H1 (cell line): ENCODE measurements at regions not wholly inside any gene's neighbourhood (a gene's known extent, or its start where the extent isn't known, plus 50 kb on each side); places are given as distances from the start of the nearest gene placed in this dataset.

Experiments
- CTCF ChIA-PET: fragments of 300-600 bp; sonication (Branson Sonifier 250); formaldehyde crosslinking; loops from one replicate; lab custom pipeline; 2021; ENCODE audit not compliant: partially characterized antibody; lab: Charles Lee
- POLR2A ChIA-PET: fragments of 300-600 bp; sonication (Branson Sonifier 250); formaldehyde crosslinking; loops from one replicate; lab custom pipeline; 2021; ENCODE audit warnings: inconsistent platforms; ENCODE audit not compliant: partially characterized antibody; lab: Charles Lee
- DNase-seq, 2 experiments: peaks; one replicate each; pipeline versions ENCODE4 v3.0.0 to v3.0.0-alpha.2; 2010 to 2022; ENCODE audit warnings: low spot score in 2 of 2, low read depth in 1 of 2, mixed read lengths in 1 of 2
- FAIRE-seq: peaks from 2 replicates; lab custom pipeline; 2011; peaks lifted over from hg19 to GRCh38; lab: Jason Lieb, UNC
- H2AFZ ChIP-seq: 2 replicates; pipeline ENCODE4 v1.8.1; 2012; ENCODE audit warnings: low read length, inconsistent platforms
- H2AK5ac ChIP-seq: 2 replicates; pipeline ENCODE4 v1.6.1; 2013; ENCODE audit warnings: low read depth, low read length
- H2BK120ac ChIP-seq: replicated peaks from 2 replicates; pipeline ENCODE3; 2013; ENCODE audit warnings: low read depth, low read length, inconsistent platforms
- H2BK12ac ChIP-seq: 2 replicates; pipeline ENCODE4 v1.6.1; 2013; ENCODE audit warnings: low read depth, low read length
- H2BK15ac ChIP-seq: 2 replicates; pipeline ENCODE4 v1.6.1; 2013; ENCODE audit warnings: low read length
- H2BK20ac ChIP-seq: 2 replicates; pipeline ENCODE4 v1.6.1; 2013; ENCODE audit warnings: low read length
- H2BK5ac ChIP-seq: 2 replicates; pipeline ENCODE4 v1.6.1; 2013; ENCODE audit warnings: low read depth, low read length
- H3K14ac ChIP-seq: 2 replicates; pipeline ENCODE4 v1.6.1; 2013; ENCODE audit warnings: inconsistent platforms; ENCODE audit not compliant: insufficient read length
- H3K18ac ChIP-seq: 2 replicates; pipeline ENCODE4 v1.6.1; 2013; ENCODE audit warnings: low read length; ENCODE audit errors: extremely low read depth
- H3K23ac ChIP-seq: 2 replicates; pipeline ENCODE4 v1.6.1; 2013; ENCODE audit warnings: inconsistent platforms; ENCODE audit not compliant: insufficient read length
- H3K23me2 ChIP-seq: 2 replicates; pipeline ENCODE4 v1.6.1; 2013; ENCODE audit warnings: low read depth, low read length
- H3K27ac ChIP-seq: 2 replicates; pipeline ENCODE4 v1.6.1; 2011; ENCODE audit warnings: low read depth, low read length, inconsistent platforms
- H3K27me3 ChIP-seq, 4 experiments: replicated peaks in 1 of 4; 1 replicate in 1 of 4; 2 replicates in 3 of 4; pipeline versions ENCODE4 v1.6.1 to v1.8.1; 2011 to 2013; ENCODE audit warnings: low read length in 3 of 4, mild to moderate bottlenecking in 3 of 4, inconsistent platforms in 2 of 4, mixed read lengths in 2 of 4, moderate library complexity in 1 of 4; ENCODE audit not compliant: control insufficient read depth in 3 of 4, insufficient read depth in 3 of 4; ENCODE audit errors: extremely low read depth in 1 of 4
- H3K36me3 ChIP-seq, 4 experiments: 2 replicates each; pipeline versions ENCODE4 v1.6.1 to v1.8.1; 2011 to 2013; ENCODE audit warnings: mild to moderate bottlenecking in 4 of 4, low read length in 3 of 4, moderate library complexity in 2 of 4, control low read depth in 1 of 4, inconsistent platforms in 1 of 4; ENCODE audit not compliant: insufficient read depth in 4 of 4, control insufficient read depth in 2 of 4
- H3K4ac ChIP-seq: replicated peaks from 2 replicates; pipeline ENCODE3; 2013; ENCODE audit warnings: low read length, low read depth, mixed read lengths, inconsistent platforms; ENCODE audit not compliant: insufficient read length
- H3K4me1 ChIP-seq, 4 experiments: replicated peaks in 1 of 4; 1 replicate in 1 of 4; 2 replicates in 3 of 4; pipeline versions ENCODE4 v1.6.1 to v1.8.1; 2011 to 2013; ENCODE audit warnings: low read length in 3 of 4, inconsistent platforms in 2 of 4, mixed read lengths in 1 of 4; ENCODE audit not compliant: insufficient read depth in 4 of 4, control insufficient read depth in 3 of 4
- H3K4me2 ChIP-seq, 2 experiments: 2 replicates each; pipeline versions ENCODE4 v1.6.1 to v1.8.1; 2011 to 2013; ENCODE audit warnings: low read depth in 2 of 2, low read length in 2 of 2, control low read depth in 1 of 2, inconsistent platforms in 1 of 2, mild to moderate bottlenecking in 1 of 2; ENCODE audit not compliant: insufficient read depth in 1 of 2
- H3K4me3 ChIP-seq, 4 experiments: fragments of 200-600, 300-600 bp in 1 of 4; sonication (generic), shearing (Covaris generic), sonication (Bioruptor Twin) in 1 of 4; 2 replicates each; pipeline versions ENCODE4 v1.5.1 to v1.8.1; 2011 to 2016; ENCODE audit warnings: low read length in 4 of 4, low read depth in 3 of 4, control low read depth in 2 of 4, inconsistent platforms in 2 of 4, mild to moderate bottlenecking in 2 of 4, mixed read lengths in 1 of 4, moderate library complexity in 1 of 4; ENCODE audit not compliant: insufficient read depth in 2 of 4; ENCODE audit errors: extremely low read depth in 1 of 4
- H3K56ac ChIP-seq: replicated peaks from 2 replicates; pipeline ENCODE3; 2013; ENCODE audit warnings: low read depth, mild to moderate bottlenecking, mixed read lengths, low read length, inconsistent platforms; ENCODE audit not compliant: insufficient read length
- H3K79me1 ChIP-seq: 2 replicates; pipeline ENCODE4 v1.6.1; 2013; ENCODE audit warnings: low read depth, low read length, control low read depth
- H3K79me2 ChIP-seq, 2 experiments: 2 replicates each; pipeline versions ENCODE4 v1.6.1 to v1.8.1; 2012 to 2013; ENCODE audit warnings: low read length in 2 of 2, mild to moderate bottlenecking in 2 of 2, inconsistent platforms in 1 of 2; ENCODE audit not compliant: insufficient read depth in 2 of 2, control insufficient read depth in 1 of 2
- H3K9ac ChIP-seq, 4 experiments: replicated peaks in 1 of 4; 1 replicate in 1 of 4; 2 replicates in 3 of 4; pipeline versions ENCODE4 v1.6.1 to v1.8.1; 2011 to 2013; ENCODE audit warnings: low read depth in 3 of 4, low read length in 3 of 4, control low read depth in 2 of 4, mild to moderate bottlenecking in 2 of 4, moderate library complexity in 2 of 4, inconsistent platforms in 1 of 4; ENCODE audit errors: extremely low read depth in 1 of 4
- H3K9me3 ChIP-seq, 2 experiments: 2 replicates each; pipeline versions ENCODE4 v1.6.1 to v1.8.1; 2012 to 2013; ENCODE audit warnings: mild to moderate bottlenecking in 2 of 2, moderate library complexity in 2 of 2, control low read depth in 1 of 2, inconsistent platforms in 1 of 2, low read depth in 1 of 2, low read length in 1 of 2, mixed read lengths in 1 of 2; ENCODE audit not compliant: insufficient read depth in 2 of 2
- H4K20me1 ChIP-seq, 2 experiments: replicated peaks in 1 of 2; 2 replicates each; pipeline versions ENCODE3 to v1.8.1; 2011 to 2013; ENCODE audit warnings: inconsistent platforms in 2 of 2, low read length in 2 of 2, mild to moderate bottlenecking in 1 of 2; ENCODE audit not compliant: insufficient read depth in 2 of 2, control insufficient read depth in 1 of 2
- H4K5ac ChIP-seq: 2 replicates; pipeline ENCODE4 v1.6.1; 2013; ENCODE audit warnings: low read length, low read depth, mixed read lengths, inconsistent platforms; ENCODE audit not compliant: insufficient read length
- H4K8ac ChIP-seq: 2 replicates; pipeline ENCODE4 v1.8.0; 2013; ENCODE audit warnings: mild to moderate bottlenecking, moderate library complexity, low read length, inconsistent platforms; ENCODE audit not compliant: insufficient read depth; ENCODE audit errors: extremely low read depth
- H4K91ac ChIP-seq: replicated peaks from 2 replicates; pipeline ENCODE3; 2013; ENCODE audit warnings: low read length, mixed read lengths, inconsistent platforms; ENCODE audit not compliant: insufficient read length
- BACH1 ChIP-seq: IDR thresholded peaks from 2 replicates; pipeline ENCODE4 v1.6.1; 2012; ENCODE audit warnings: low read length, improper control_type of control experiment
- CBX5 ChIP-seq: fragments of 300-800, 300-1000 bp; sonication (generic); IDR thresholded peaks from 2 replicates; pipeline ENCODE4 v1.7.1; 2016; ENCODE audit warnings: antibody characterized with exemption, low read length, low read depth
- CBX8 ChIP-seq: fragments of 300-800, 300-1000 bp; sonication (generic); IDR thresholded peaks from 2 replicates; pipeline ENCODE4 v1.7.1; 2016; ENCODE audit warnings: low read depth, low read length, borderline replicate concordance
- EP300 ChIP-seq, 2 experiments: IDR thresholded peaks; 1 replicate in 1 of 2; 2 replicates in 1 of 2; pipeline ENCODE4 v1.6.1; 2011 to 2012; ENCODE audit warnings: low read depth in 2 of 2, low read length in 2 of 2, mild to moderate bottlenecking in 2 of 2, borderline replicate concordance in 1 of 2, inconsistent platforms in 1 of 2, moderate library complexity in 1 of 2
- GTF2F1 ChIP-seq: IDR thresholded peaks from 2 replicates; pipeline ENCODE4 v1.6.1; 2012; ENCODE audit warnings: low read depth, low read length, improper control_type of control experiment, borderline replicate concordance
- JUN ChIP-seq: IDR thresholded peaks from 2 replicates; pipeline ENCODE4 v1.6.1; 2011; ENCODE audit warnings: low read depth, mild to moderate bottlenecking, improper control_type of control experiment, low read length
- RFX5 ChIP-seq: IDR thresholded peaks from 2 replicates; pipeline ENCODE4 v1.6.1; 2011; ENCODE audit warnings: low read depth, low read length, improper control_type of control experiment, borderline replicate concordance
- SIRT6 ChIP-seq: IDR thresholded peaks from one replicate; pipeline ENCODE4 v1.7.1; 2012; ENCODE audit warnings: low read length, inconsistent platforms
- TAF7 ChIP-seq: optimal IDR thresholded peaks from 2 replicates; pipeline ENCODE3; 2011; ENCODE audit warnings: low read depth, mild to moderate bottlenecking, inconsistent platforms, low read length, moderate library complexity, borderline replicate concordance
- WGBS, 2 experiments: shearing (Covaris generic) in 1 of 2; methylation state at CpG; one replicate each; pipeline versions ENCODE4 v1.1.6 to v1.1.7; 2013 to 2015; ENCODE audit warnings: low lambda C conversion rate in 2 of 2, mixed read lengths in 2 of 2, inconsistent platforms in 1 of 2, low coverage in 1 of 2, missing lambda C conversion rate in 1 of 2; ENCODE audit not compliant: insufficient replicate concordance in 2 of 2, insufficient coverage in 1 of 2, insufficient read length in 1 of 2; ENCODE audit errors: extremely low coverage in 1 of 2, missing lambda C conversion rate in 1 of 2; 5-methylcytosine and 5-hydroxymethylcytosine counted together

GRCh38 chr2:219991116-219991515, 363.7 kb downstream of the SLC4A3 start:
- Histone ChIP-seq H2BK20ac (no peak overlapping the region), H2BK12ac (no peak overlapping the region)
- TF ChIP-seq RFX5 (no peak), CBX8 (no peak), BACH1 (no peak), GTF2F1 (no peak), JUN (no peak), SIRT6 (no peak), EP300 (IDR thresholded peaks at IDR 0.05; ENCODE audit: borderline replicate concordance in 1 of 2, low read depth in 2 of 2, low read length in 2 of 2) (no peak), TAF7 (no peak), CBX5 (no peak)
- TF ChIP-seq, all 59 proteins: peak for 0
- no peak for DNase-seq
- no peak for FAIRE-seq
- Histone ChIP-seq H3K79me1 (no peaks in the 10 kb centered on the region), H2BK15ac (no peak overlapping the region), H4K91ac (no peak overlapping the region), H3K4me1 (peaks cover 0 to 8% (median 2%) of the 10 kb centered on the region in 4 experiments; a peak in 2 of 7 replicates), H3K56ac (no peak overlapping the region), H4K20me1 (no peaks in the 10 kb centered on the region), H4K8ac (no peak overlapping the region), H2BK120ac (no peak overlapping the region), H3K27ac (no peak overlapping the region), H3K23ac (no peak overlapping the region), H2AFZ (no peak overlapping the region), H3K4me2 (no peak overlapping the region), H3K18ac (no peak overlapping the region), H3K79me2 (no peaks in the 10 kb centered on the region), H3K4me3 (no peak overlapping the region), H3K23me2 (no peaks in the 10 kb centered on the region), H3K36me3 (no peaks in the 10 kb centered on the region), H2BK5ac (no peak overlapping the region), H2AK5ac (no peak overlapping the region), H3K27me3 (no peaks in the 10 kb centered on the region), H3K4ac (no peak overlapping the region), H4K5ac (no peak overlapping the region), H3K9me3 (no peaks in the 10 kb centered on the region), H3K14ac (no peak overlapping the region), H3K9ac (no peak overlapping the region)
- POLR2A ChIA-PET = no interaction called here
- CTCF ChIA-PET = interaction anchor here (1.7 kb wide), 1 partner anchor 9 kb away, joined by 6 read pairs; no protein-coding TSS in a partner anchor
- 87% methylated on average over 2 of the region's 2 CpGs; no CpG with 5 or more reads in 1 of the 2 experiments for WGBS, 2 experiments
